ENCODE measurements at regions not wholly inside any gene's neighbourhood (a gene's known extent, or its start where the extent isn't known, plus 50 kb on each side); places are given as distances from the start of the nearest gene placed in this dataset.
A peak's percentile ranks its signal among the peaks of the same experiment; 100 is the strongest.

- H3K36me3 ChIP-seq = no peaks in the 10 kb centered on the region
- peak in 1 of 2 donors; percentile 7 for DNase-seq (ENCODE audit: low read depth in 1 of 2, low spot score in 1 of 2)
- no peak overlapping the region for H3K27ac ChIP-seq
- no peaks in the 10 kb centered on the region for H3K9me3 ChIP-seq (ENCODE audit: low read depth)
- peaks cover 6% of the 10 kb centered on the region for H3K4me1 ChIP-seq (ENCODE audit: low read depth)
- H3K4me3 ChIP-seq = no peak overlapping the region
- no peaks in the 10 kb centered on the region for H3K27me3 ChIP-seq
- no peak for TF ChIP-seq CTCF (IDR thresholded peaks at IDR 0.05; ENCODE audit: low read depth, low read length)
Measured at GRCh38 chr12:73612551-73612950, 925.1 kb upstream of the ATXN7L3B start.

GRCh38 chr12:73623421-73623820, 914.2 kb upstream of the ATXN7L3B start:
- no peaks in the 10 kb centered on the region for H3K9me3 ChIP-seq (ENCODE audit: low read depth)
- TF ChIP-seq CTCF (IDR thresholded peaks at IDR 0.05; ENCODE audit: low read depth, low read length) = no peak
- no peak overlapping the region for H3K4me3 ChIP-seq
- no peaks in the 10 kb centered on the region for H3K27me3 ChIP-seq
- DNase-seq (ENCODE audit: low read depth in 1 of 2, low spot score in 1 of 2) = no peak
- no peak overlapping the region for H3K27ac ChIP-seq
- H3K36me3 ChIP-seq = no peaks in the 10 kb centered on the region
- no peaks in the 10 kb centered on the region for H3K4me1 ChIP-seq (ENCODE audit: low read depth)

DNA sequence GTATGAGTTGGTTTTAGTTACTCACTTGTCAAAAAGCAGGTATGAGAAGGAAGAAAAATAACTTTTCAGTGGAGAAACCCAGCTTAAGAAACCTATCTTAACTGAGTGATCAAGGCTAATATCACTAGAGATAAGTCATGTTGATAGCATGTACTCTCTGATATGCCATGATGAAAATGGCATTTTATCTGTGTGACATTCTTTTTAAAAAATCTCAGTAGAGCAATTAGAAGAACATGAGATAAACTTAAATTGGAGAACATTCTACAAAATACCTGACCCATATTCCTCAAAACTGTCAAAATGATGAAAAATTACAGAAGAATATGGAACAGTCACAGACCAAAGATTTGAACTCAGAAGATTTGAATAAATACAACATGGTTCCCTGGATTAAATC, 912.4 kb upstream of the ATXN7L3B start:
- Histone ChIP-seq H3K4me1 (ENCODE audit: low read depth) (no peaks in the 10 kb centered on the region), H3K4me3 (no peak overlapping the region), H3K9me3 (ENCODE audit: low read depth) (no peaks in the 10 kb centered on the region), H3K27me3 (no peaks in the 10 kb centered on the region), H3K27ac (no peak overlapping the region), H3K36me3 (no peaks in the 10 kb centered on the region)
- no peak for TF ChIP-seq CTCF (IDR thresholded peaks at IDR 0.05; ENCODE audit: low read depth, low read length)
- DNase-seq (ENCODE audit: low read depth in 1 of 2, low spot score in 1 of 2) = no peak

DNA sequence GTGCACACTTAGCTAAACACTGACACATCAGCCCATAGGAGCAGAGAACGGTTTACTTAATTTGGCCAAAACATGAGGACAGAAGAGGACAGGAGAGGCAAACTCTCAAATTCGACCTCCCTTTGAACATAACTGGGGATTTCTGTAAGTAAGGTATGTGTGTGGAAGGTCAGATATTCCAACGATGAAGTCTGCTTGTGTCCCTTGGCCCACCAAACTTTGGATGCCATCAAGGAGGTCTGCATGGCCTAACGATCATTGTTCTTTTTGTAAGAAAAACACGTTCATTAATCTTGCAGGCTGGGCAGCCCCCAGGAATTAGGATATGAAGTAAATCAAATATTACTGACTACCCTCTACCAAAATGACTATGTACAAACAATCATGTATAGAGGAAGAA, 908.5 kb upstream of the ATXN7L3B start:
- H3K27me3 ChIP-seq = no peaks in the 10 kb centered on the region
- no peak for DNase-seq (ENCODE audit: low read depth in 1 of 2, low spot score in 1 of 2)
- no peak overlapping the region for H3K27ac ChIP-seq
- no peaks in the 10 kb centered on the region for H3K36me3 ChIP-seq
- TF ChIP-seq CTCF (IDR thresholded peaks at IDR 0.05; ENCODE audit: low read depth, low read length) = no peak
- no peaks in the 10 kb centered on the region for H3K9me3 ChIP-seq (ENCODE audit: low read depth)
- H3K4me1 ChIP-seq (ENCODE audit: low read depth) = no peaks in the 10 kb centered on the region
- H3K4me3 ChIP-seq = no peak overlapping the region

DNA sequence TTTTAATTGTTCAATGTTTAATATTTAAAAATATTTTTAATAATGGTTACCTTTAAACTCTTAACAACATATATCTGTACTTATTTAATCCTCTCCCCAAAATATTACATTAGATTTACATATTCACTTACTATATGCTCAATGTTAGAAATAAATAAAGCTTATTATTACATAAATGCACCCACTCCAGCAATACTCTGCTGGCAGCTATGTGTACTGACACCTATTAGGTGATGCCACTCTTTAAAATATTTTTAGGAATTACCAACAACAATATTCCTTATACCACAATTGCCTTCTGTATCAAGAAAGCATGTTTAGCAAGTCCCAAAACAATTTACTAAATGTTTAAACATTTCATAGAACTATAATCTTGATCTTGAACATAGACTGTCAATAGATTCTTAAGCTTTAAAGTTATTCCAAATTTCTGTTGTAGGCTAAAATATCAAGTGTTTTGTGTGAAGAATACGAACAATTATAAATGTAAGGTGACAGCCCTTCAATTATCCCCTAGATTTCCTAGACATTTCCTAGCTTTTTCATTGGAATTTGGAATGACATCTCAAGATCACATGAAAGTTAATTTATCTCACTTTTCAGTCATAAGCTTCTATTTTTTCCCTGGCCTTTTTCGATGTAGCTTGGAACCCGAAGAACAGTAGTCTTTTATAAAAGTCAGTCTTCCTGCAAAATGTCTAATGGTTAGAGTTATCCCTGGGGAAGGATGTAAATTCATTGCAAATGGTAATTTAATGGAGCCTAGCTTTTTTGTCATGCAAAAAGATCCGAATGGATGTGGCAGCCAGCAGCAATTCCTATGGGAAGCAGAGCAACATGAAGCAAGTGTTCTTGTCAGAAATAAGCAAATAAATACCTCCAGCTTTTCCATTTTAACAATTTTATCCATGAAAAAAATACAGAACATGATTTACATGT, 907.5 kb upstream of the ATXN7L3B start:
- Histone ChIP-seq H3K36me3 (no peaks in the 10 kb centered on the region), H3K27ac (no peak overlapping the region), H3K9me3 (ENCODE audit: low read depth) (no peaks in the 10 kb centered on the region), H3K27me3 (no peaks in the 10 kb centered on the region), H3K4me3 (no peak overlapping the region), H3K4me1 (ENCODE audit: low read depth) (no peaks in the 10 kb centered on the region)
- no peak for TF ChIP-seq CTCF (IDR thresholded peaks at IDR 0.05; ENCODE audit: low read depth, low read length)
- no peak for DNase-seq (ENCODE audit: low read depth in 1 of 2, low spot score in 1 of 2)
